SHP77 (cell line): ENCODE measurements at regions not wholly inside any gene's neighbourhood (a gene's known extent, or its start where the extent isn't known, plus 50 kb on each side); places are given as distances from the start of the nearest gene placed in this dataset.

Experiments
- DNase-seq, 2 experiments: peaks; one replicate each; lab custom pipeline; 2025; lab: John Stamatoyannopoulos, UW

DNA sequence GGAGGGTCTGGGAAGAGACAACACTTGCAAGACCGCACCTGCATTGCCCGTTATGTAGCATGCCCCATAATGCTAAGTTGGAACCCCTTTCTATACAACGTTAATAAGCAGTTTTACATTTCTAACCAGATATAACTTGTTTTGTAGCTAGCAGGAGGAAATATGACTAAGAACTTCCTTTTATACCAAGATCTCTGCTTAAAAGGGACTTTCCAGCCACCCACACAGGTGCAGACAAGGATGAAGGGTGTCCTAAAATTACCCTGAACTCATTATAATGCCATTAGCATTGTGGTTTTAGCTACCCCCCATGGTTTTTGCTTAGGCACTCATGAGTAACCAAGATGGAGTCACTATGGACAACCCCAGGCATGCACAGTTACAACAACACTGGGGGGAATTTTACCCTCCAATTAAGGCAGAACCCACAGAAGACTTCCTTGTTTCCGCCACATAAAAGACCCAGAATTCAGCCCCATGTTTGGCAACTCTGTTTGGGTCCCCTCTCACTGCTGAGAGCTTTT lies 362.8 kb downstream of the CBLN2 start:
- DNase-seq, result no peak

- no peak for DNase-seq
Observed at GRCh38 chr18:72180689-72181088, 363.5 kb downstream of the CBLN2 start.

- no peak for DNase-seq
Observed at GRCh38 chr18:72174972-72175649, 369.0 kb downstream of the CBLN2 start.

GRCh38 chr18:72171596-72171995 lies 372.5 kb downstream of the CBLN2 start:
- DNase-seq, result peak in 1 of 2 experiments; percentile 6

GRCh38 chr18:72161691-72162090 lies 382.5 kb downstream of the CBLN2 start:
- peak; percentile 39 to 71 for DNase-seq

GRCh38 chr18:72160510-72161445 lies 383.4 kb downstream of the CBLN2 start:
- peak; percentile 78 to 90 for DNase-seq

GRCh38 chr18:72155327-72155726 lies 388.8 kb downstream of the CBLN2 start:
- peak in 1 of 2 experiments; percentile 17 for DNase-seq

- DNase-seq, result no peak
Observed at GRCh38 chr18:72154926-72155325, 389.2 kb downstream of the CBLN2 start.

DNA sequence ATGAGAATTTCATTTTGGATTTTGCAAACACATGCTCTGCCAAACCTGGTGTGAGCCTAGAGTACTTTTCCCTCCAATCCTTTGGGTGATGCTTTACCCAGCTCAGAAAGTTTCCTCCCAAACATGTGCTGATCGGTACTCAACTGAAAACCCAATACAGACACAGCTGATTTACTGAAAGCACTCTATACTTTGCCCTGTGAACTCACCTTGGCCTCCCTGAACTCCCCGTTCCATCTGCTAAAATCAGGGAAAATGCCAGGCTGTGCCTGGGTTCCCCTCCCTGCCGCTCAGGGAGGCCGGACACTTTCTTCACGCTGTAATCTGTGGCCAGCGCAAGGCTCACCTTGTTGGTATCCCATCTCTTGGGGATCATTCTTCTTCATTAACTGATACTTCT lies 391.2 kb downstream of the CBLN2 start:
- no peak for DNase-seq

DNA sequence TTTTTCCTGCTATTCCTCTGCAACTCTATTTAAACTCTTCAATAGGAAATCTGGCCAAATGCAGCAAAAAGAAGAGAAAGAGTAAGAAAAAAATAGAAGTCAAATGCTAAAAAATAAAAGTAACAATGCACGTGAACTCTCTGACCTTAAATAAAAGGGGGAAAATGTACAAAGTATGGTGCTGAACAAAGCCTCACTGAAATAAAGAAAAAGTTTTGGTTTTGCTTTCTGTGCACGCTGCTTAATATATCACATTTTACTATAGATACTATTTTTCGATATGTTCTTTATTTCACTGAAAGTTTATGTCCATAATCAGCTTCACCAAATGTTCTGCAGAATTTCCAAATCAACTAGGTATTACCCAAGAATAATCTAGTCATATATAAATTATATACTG lies 396.3 kb downstream of the CBLN2 start:
- DNase-seq, result no peak

DNA sequence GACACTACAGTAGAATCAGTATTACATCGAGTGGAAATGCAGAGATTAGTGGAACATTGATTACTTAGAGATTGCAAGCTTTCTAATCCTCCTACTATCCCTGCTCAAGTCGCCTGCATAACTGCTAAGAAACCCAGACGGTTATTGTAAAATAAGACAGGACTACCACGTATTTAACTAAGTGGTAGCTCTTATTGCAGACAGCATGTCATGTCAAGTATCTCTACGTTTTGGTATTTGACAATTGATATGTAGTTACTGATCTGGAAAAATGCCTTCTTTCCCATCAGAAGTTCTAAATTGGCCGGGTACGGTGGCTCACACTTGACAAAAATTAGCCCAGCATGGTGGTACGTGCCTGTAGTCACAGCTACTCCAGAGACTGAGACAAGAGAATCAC lies 404.1 kb downstream of the CBLN2 start:
- DNase-seq, result no peak

DNA sequence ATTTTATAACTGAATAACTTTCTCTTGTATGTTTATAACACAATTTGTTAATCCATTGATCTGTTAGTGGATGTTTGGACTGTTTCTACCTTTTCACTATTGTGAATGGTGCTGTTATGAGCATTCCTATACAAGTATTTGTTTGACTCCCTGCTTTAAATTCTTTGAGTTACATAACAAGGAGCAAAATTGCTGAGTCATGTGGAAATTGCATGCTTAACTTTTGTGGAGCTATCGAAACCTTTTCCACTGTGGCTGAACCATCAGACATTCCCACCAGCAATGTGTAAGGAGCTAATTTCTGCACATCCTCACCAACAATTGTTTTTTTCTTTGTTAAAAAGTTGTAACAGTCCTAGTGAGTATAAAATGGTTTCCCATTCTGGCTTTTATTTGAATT lies 415.5 kb downstream of the CBLN2 start:
- DNase-seq, result no peak

DNA sequence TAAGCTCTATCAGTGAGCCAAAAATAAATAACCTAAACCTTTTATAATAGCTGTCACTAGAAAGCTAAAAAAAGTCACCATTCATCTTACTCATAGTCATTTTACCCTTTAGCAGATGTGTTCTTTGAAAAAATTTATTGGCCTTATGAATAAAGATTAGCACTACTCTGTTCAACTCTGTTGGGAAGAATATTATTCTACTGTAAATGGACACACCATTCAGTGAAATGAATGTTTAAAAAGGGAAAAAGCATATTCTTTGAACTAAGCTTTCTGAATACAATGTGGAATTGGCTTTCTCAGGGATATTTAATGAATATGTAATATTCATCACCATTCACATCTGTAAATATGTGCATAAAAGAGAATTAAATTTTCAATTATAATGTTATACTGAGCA lies 422.0 kb downstream of the CBLN2 start:
- DNase-seq, result no peak

GRCh38 chr18:72119082-72119481 lies 425.1 kb downstream of the CBLN2 start:
- no peak for DNase-seq

DNA sequence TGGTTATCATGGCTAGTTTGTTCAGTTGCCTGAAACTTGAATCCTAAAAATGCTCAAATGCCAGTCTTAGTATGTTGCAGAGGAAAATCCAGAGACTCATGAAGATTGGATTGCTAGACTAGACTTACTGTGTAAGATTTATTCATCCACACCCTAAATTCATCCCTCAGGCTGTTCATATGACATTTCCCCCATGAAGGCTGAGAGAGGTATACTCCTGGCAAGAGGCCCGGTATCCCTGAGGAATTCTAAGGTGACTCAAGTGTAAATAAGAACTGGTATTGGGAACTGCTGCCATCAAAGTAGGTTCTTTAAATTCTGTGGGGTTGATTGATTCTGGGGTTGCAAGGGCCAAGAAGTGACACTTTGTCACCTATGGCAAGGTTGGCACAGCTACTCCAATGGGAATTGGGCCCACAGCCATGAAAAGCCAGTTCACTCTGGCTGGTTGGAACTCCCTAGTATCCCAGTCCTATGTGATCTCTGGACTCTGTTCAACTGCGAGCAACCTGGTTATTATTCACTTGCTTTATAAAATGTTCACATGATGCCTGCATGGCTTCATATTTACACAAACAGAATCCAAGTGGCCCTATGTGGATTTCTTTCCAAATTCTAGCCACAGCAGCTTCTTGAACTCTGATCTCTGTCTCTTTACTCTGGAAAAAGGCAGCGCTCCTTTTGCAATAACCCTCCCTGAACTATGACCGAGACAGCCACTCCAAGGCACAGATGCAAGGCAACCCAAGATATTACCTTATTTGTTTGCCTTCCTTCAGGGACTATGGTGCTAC lies 429.1 kb downstream of the CBLN2 start:
- no peak for DNase-seq

DNA sequence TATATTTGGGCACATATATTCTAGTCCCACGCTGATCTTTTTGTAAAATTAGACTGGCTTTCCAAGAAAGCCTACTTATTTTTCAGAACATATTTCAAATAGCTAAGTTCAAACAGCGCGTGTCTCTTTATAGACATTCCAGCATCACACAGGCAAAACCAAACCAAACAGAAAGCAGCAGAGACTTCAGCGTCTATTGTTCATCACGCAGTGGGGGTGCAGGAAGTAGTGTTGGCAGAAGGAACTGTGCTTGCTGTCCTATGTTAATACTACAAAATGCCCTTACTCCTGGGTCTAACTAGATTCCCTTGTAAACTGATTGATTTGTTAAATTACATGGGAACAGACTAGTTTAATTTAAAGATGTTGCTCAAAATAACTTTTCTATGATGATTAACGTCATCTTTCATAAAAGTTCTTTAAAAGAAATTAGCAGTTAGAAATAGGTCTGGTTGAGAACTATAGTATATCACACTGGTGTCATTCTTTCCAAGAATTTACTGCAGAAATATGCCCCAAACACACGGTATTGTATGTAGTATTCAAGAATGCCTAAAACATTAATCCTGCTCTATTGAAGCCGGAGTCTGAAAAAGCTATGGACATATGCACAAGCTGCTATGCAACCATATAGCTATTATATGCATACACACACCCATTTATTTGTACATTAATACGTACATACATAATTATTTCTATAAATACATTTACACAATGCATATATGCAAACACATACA lies 436.3 kb downstream of the CBLN2 start:
- peak; percentile 47 to 67 for DNase-seq

GRCh38 chr18:72104851-72105250 lies 439.3 kb downstream of the CBLN2 start:
- DNase-seq, result no peak

DNA sequence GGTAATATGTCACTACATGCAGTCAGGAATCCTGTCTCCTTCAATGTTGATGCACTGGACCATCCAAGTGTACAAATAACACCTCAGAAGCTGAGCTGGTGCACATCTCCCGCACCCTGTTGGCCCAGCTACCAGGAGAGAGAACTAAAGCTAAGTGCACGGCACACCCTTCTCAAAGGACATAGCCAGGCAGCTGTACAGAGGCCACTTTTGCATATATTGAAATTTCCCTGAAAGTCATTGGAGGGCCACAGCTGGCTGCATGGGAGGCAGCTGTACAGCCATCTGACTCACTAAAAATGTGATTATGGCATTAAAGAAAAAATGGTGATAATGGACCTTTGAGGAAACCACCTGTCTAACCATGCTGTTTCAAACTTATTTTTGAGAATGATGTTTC lies 441.7 kb downstream of the CBLN2 start:
- no peak for DNase-seq

DNA sequence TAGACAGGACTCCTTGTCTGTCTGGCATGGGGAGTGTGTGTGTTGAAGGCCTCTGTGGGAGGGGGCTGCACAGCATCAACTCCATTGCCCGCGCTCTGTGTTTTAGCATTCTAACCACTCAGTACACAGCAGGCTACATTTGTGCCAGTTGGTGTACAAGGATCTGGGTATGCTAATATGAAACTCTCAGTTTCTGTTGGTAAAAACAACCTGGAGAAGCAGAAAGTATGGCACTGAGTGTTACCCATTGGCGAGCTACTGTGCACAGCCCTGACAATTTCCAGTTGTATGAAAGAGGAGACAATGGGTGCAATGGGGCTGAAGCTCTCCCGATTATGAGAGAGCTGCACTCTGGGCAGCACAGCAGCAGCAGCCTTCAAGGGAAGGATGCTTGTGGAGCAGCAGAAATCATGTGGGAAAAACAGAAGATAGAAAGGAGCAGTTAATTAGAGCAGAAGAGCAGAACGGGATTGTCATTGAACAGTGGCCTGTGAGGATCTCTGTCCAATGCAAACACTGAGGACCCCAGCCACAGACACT lies 443.6 kb downstream of the CBLN2 start:
- DNase-seq, result no peak

GRCh38 chr18:72091369-72091768 lies 452.8 kb downstream of the CBLN2 start:
- DNase-seq, result no peak

GRCh38 chr18:72089432-72089831 lies 454.7 kb downstream of the CBLN2 start:
- no peak for DNase-seq
